ENCODE measurements at regions not wholly inside any gene's neighbourhood (a gene's known extent, or its start where the extent isn't known, plus 50 kb on each side); places are given as distances from the start of the nearest gene placed in this dataset.

DNA sequence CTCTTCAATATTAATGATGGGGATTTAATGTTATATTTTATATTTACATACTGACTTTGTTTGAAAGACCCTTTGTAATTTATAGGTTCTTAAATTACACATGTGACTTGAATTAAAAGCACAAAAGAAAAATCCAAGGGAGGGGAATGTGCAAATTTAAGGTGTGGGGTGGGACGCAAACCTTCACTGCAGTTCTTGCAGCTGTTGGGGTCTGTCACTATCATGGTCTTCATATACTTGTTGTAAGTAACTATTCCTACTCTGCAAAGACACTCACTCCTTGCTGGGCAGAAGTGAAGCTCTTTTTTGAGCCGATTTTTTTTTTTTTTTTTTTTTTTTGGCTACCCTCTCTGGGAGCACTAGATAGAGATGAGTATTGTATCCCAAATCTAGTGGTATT is 505.3 kb downstream of the ARHGEF28 start:
- TF ChIP-seq, protein P1, sequence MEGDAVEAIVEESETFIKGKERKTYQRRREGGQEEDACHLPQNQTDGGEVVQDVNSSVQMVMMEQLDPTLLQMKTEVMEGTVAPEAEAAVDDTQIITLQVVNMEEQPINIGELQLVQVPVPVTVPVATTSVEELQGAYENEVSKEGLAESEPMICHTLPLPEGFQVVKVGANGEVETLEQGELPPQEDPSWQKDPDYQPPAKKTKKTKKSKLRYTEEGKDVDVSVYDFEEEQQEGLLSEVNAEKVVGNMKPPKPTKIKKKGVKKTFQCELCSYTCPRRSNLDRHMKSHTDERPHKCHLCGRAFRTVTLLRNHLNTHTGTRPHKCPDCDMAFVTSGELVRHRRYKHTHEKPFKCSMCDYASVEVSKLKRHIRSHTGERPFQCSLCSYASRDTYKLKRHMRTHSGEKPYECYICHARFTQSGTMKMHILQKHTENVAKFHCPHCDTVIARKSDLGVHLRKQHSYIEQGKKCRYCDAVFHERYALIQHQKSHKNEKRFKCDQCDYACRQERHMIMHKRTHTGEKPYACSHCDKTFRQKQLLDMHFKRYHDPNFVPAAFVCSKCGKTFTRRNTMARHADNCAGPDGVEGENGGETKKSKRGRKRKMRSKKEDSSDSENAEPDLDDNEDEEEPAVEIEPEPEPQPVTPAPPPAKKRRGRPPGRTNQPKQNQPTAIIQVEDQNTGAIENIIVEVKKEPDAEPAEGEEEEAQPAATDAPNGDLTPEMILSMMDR (IDR thresholded peaks at IDR 0.05), result no peak
- TF ChIP-seq POLR2A (IDR thresholded peaks at IDR 0.05), result no peak
